SKM-1 treated with dmso at 0.1 percent for 144 hours (cell line): ENCODE measurements at regions not wholly inside any gene's neighbourhood (a gene's known extent, or its start where the extent isn't known, plus 50 kb on each side); places are given as distances from the start of the nearest gene placed in this dataset.
"Not testable (repeated sequence)": the region's sequence is repeated elsewhere in the genome, so short reads cannot be mapped to it uniquely, and the experiment has no call there.

Experiments
- DNase-seq: peaks from one replicate; lab custom pipeline; 2025; ENCODE audit not compliant: unreplicated experiment; lab: John Stamatoyannopoulos, UW

DNA sequence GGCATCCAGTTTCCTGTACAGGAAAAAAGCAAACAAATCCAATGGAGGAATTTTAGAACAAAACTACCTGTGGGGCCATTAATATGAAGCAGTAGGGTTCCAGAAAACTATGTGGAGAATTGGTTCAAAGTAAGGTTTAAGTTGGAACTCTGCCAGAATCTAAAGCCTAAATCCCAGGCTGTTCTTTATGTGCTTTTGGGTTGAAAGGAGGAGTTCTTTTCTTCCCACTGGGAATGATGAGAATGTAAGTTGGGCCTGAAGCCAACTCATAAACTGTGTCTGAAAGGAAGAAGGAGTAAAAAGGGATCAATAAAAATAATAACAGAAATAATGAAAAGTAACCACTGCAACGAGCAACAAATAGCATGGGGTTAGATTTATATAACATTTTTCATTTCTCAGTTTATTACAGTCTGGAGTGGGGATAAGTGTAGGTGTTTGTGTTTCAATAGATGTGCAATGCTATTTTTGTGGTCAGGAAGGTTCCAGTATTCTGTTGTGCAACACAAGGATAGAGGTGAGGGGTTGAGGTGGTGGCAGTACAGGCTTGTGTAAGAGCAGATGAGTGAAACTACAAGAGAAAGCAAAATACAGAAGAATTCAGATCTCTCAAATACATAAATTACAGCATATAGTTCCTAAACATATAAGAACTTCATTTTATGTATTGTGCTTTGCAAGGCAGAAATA is 373.6 kb downstream of the EMP1 start:
- DNase-seq, result no peak

DNA sequence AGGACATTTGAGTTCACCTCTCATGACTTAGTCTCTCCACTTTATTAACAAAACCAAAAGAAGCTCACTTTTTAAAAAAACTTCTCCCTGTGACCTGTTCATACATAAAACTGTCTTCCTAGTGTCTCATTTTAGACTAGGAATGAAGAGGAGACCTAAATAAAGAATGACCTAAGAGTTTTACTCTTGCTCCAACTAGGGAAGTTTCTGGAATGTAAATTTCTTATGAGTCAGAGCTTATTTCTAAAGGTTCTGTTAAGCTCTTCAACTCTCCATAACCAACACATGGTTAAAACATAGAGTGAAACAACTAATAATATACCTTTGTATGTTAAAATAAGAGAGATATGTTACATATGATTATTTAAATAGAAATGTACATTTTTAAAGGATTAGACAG is 369.8 kb downstream of the EMP1 start:
- DNase-seq, result no peak

DNA sequence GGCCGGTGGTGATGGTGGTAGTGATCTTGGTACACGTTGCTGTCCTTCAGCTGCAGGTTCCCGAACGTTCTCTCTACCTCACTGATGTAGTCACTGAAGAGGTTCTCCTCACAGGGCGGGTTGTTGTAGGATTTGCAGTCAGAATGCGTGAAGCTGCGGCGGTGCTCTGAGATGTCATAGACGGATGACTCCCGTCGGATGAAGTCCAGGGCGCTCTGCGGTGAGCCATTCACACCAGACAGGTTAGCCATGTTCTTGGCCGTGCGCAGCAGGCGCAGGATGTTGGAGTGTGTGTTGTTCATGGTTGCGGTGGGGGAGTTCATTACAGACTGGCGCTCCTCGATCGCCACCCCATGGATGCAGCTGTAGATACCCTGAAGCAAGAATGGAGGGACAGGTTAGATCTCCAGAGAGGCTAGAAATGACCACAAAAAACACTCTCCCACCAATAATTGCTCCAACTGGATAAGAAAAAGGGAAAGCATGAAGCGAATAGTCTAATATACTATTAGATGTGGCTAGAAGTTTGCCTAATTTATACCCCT is 367.8 kb downstream of the EMP1 start:
- no peak for DNase-seq

DNA sequence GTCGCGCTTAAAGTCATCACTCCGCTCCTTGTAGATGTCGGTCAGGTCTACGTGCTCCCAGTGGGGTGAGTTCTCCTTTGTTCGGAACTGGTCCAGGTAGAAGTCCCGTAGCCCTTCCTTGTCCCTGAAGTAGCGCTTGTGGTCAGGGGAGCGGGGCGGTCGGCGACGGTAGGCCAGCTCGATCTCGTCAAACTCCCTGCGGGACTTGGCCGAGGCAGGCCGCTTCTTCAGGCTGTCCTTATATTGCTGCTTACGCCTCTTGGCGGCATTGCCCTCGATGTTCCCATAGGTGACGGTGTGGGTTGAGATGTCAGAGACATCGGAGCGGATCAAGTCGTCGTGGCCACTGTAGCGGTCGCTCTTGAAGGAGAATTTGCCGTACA is 367.2 kb downstream of the EMP1 start:
- no peak for DNase-seq

DNA sequence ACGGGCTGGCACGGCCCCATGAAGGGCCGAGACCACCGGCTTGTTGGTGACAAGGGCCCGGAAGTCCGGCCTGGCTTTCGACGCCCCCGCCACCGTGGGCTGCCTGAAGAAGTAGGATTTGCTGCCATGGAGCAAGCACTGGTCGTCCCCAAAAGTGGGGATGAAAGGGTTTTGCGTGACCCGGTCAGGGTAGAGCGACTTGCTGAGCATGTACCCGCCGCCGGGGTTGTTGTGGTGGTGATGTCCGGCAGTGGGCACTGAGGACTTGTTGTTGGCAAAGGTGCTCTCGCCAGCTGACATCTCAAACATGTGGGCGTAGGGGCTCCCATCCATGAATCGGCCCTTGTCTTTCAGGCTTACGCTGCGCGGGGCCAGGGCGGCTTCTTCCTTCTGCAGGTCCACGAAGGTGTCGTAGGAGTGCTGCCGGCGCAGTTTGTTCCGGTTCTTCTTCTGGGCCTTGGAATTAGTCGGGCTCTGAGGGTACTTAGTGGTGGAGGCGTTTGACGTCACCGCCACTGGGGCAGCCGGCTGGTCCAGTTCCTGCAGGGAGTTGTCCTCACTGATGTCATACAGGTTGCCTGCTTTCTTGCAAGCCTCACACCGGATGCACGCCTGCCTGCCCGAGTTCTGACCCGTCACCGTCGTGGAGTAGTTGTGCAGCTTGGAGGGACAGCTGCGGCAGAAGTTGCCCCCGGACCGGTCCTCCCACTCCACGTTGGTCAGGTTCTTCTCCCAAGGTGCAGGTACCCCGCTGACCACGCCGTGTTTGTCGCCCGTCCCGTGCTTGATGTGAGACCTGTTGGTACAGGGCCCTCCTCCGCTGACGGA is 366.6 kb downstream of the EMP1 start:
- DNase-seq, result no peak

DNA sequence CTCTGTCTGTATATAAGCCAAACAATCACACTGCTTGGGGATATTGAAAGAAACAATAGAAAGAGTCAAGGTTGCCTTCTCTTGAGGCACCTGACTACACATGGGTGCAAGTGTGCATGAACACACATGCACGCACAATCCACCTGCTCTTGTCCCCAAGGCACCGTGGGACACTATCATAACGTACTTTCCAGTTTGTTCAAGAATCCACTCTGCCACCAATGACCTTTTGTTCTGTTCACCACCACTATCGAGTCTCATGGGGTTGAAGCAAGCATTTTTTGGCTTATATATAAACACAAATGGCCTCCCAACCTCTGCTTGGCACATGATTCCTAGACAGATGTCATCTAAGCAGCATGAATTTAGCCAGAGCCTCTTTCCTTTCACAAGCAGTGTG is 365.4 kb downstream of the EMP1 start:
- DNase-seq, result no peak

DNA sequence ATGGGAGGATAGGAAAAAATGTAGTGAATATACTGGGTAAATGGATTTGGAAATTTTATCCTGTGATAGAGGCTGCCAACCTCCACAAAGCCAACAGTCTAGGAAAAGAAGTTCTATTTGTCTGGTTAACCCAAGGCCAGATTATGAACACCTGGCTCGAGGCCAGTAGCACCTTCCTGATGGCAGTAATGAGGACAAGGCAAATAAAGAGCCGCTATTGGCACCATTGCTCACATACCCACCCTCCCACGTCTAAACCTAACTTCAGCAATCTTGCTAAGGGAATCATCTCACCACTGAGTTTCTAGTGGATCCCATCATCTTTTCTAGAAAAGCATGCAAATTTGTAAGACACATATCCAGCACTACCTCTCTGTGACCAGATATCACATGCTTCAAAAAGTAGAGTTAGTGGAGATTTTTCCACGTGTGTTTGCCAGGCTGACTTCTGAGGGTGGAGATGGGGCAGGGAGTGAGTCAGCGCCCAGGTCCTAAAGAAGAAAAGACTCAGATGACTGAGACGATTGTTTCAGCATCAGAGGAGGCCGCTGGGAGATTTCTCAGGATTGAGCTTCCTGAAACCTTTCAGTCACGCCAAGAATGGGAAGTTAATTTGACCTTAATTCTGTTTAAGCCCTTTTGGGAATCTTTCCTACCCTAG is 362.9 kb downstream of the EMP1 start:
- no peak for DNase-seq

DNA sequence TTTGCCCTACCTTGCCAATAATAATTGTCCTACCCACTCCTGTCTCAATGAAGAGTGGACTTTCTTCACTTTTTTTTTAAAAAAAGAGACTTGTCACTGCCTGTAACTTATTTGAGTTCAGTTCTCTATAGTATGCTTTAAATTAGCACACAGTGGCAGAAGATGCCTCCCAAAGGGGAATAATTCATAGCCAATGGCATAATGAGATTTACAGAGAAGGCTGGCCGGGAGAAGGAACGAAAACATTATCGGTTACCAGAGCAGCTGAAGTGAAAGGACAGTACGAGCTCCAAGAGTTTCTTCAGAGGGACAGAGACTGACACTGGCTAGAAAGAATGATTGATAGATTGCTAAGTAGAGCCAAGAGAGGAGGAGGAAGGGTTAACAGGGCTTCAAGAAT is 356.3 kb downstream of the EMP1 start:
- DNase-seq, result no peak

DNA sequence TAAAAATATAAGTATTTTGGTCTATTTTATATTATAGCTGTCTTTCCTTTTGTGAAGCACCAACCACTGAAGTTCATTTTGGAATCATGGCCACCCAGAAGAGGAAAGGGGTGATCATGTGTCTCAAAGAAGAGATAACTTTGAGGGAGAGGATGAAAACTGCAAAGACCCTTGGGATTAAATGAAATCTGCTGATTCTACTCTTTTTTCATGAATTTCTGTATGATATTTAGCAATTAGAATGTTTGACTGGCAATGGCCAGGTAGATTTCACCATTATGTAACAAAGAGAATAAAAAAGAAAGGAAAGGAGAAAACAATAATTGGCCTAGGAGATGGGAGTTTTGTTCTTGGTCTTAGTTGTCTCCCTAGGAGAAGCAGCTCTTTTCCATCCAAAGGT is 350.8 kb downstream of the EMP1 start:
- no peak for DNase-seq

DNA sequence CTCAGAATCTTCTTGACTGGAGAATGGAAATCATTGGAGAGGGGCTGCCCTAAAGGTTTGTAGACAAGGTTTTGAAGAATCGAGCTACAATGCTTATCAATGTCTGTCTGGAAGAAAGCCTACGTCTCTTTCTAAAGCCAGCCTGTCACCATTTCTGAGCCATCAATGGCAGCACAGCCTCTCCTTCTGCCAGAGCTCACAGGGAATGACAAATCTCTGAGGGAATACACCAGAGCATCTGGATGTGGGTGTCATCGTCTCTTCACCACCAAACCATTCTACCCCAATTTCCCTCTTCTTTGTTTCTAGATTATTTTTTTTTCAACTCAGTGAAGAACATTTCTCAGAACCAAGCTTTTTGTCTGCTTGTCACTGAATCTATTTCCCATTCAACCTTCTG is 349.7 kb downstream of the EMP1 start:
- DNase-seq, result no peak

DNA sequence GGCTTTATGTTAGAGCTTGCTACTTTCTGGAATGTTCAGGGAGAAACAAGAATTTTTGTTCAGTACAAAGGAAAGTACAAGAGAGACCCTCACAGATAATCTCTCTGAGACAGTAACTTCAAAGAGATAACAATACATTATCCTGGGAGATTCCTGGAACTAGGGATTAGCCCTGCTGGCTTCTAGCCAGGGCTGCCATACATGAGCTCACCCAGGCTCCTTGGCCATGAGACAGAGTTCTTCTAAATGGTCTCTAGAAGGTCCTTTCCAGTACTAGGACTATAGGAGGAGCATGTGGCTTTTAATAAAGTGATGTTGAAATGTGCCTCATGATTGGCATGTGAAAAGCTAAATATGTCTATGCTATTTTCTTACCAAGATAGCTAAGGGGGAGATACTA is 342.5 kb downstream of the EMP1 start:
- no peak for DNase-seq

DNA sequence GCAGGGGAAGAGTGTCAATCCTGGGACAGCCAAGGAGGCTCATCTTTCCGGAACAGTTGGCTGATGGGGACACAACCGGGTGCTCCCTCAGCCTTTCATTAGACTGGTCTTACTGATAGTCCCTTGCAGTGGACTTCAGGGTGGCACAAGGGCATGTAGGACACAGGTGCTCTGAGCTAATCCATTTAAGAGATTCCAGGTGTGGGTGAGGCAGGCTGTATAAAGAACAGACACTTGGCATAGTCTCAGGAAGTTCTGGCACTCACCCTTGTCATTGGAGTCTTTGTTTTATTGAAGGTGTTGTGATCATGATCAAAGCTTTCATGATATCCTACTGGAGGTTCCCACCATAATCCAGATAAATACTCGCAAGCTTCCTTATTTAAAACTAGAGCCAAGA is 341.6 kb downstream of the EMP1 start:
- DNase-seq, result no peak

DNA sequence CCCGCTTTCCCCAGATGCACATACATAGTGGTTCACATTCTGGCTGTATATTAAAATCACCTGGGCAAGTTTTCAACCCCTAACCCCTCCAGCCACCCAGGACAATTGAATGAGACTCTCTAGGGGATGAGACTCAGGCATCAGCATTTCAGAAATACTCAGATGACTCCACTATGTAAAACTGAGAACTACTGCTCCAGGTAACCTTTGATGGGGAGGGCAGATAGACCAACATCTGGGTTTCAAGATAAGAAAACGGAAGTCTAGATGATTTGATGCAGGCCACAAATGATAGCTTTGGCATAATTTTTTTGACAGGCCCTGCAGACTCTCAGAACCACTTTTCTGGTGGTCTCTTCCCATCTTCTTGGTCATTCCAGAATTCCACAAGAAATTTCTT is 341.1 kb downstream of the EMP1 start:
- no peak for DNase-seq

DNA sequence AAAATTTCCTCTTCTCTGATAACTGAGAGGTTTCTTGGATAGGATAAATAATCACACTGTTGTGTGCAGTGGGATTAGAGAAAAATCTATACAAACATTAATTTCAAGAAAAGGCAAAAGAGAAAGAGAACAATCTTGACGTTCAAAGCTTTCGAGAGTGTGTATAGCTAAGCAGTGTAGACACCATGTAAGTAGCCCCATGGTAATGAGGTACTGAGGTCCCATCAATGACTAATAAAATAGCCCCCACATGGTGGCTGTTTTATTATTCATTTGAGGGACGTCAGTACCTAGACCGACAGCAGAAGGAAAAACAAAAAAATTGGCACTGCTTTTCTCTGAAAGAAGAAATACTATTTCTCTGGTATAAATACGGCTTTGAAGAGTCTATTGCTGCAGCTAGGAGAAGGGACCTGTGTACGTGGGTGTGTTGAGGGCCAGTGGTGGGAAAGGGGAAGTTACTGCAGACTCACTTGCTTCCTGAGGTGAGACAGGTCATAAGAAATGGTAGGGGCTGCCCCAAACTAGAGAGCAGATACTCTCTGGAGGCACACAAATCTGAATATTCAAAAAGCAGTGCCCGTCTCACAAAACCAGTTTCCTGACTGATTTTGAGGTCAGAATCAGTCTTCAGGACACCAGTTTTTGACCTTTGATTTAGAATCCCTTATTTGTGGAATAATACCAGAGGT is 339.8 kb downstream of the EMP1 start:
- no peak for DNase-seq

DNA sequence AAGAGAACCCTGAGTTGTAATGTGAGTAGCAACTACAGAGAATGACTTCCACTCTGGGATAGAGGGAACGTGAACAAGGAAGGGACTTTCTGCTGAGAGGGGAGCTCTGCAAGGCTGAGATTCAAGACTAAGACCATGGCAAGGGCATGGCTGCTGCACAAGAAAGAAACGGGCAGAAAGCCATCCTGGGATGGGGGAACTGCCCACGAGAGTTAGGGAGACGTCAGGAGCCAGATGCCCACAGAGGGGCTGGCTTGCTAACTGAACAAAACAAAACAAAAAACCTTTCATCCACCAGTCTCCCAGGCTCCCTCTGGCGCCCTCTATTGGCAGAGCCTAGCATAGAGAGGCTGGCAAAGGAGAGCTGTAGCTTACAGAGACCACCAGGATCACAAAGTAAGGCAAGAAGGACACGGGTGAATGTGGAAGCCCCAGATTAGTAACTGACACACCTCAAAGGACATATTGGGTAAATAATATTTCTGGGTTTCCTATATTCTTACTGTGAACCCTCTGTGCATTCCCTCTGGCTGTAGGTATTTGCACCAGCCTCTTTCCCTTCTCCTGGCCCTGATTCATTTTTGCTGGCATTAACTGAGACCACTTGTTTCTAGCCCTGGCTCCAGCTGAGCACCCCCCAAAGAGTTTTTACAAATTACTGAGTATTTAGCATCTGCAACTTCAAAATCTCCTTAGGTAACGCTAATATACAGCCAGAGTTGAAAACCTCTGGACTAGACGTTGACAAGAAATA is 338.3 kb downstream of the EMP1 start:
- DNase-seq, result peak; percentile 1

DNA sequence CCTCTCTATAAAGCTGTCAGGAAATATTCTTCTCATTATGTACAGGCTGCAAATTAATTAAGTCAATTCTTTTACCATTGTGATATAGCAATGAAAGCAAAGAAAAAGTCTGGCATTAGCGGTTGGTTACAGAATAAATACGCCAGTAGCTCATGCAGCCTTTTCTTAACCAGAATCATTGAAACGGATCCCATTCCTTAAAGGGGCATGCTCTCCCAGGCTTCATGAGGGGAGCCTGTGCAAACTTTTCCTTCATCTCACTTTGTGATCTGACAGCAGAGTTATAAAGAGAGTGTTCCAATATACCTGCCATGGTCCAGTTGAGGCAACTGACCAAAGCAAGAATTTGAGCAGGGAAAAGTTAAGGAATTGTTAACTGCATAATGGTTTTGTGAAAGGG is 337.7 kb downstream of the EMP1 start:
- DNase-seq, result no peak

DNA sequence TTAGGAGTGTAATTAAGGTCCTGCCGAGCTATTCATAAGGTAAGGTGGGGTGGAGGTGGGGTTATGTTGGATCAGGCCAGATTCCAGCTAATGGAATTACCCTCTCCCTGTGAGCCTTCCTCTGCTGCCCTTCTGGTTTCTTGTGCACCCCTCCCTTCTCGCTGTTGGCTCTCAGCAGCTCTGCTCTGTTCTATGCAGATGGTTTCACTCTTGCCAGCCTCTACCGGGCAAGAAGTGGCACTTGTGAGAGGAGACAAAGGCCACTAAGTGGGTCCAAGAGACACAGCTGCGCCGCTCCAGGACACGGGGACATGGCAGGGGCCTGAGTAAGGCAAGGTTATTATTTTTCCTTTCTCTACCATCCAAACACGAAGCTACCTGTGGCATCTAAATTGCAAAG is 334.4 kb downstream of the EMP1 start:
- DNase-seq, result no peak

DNA sequence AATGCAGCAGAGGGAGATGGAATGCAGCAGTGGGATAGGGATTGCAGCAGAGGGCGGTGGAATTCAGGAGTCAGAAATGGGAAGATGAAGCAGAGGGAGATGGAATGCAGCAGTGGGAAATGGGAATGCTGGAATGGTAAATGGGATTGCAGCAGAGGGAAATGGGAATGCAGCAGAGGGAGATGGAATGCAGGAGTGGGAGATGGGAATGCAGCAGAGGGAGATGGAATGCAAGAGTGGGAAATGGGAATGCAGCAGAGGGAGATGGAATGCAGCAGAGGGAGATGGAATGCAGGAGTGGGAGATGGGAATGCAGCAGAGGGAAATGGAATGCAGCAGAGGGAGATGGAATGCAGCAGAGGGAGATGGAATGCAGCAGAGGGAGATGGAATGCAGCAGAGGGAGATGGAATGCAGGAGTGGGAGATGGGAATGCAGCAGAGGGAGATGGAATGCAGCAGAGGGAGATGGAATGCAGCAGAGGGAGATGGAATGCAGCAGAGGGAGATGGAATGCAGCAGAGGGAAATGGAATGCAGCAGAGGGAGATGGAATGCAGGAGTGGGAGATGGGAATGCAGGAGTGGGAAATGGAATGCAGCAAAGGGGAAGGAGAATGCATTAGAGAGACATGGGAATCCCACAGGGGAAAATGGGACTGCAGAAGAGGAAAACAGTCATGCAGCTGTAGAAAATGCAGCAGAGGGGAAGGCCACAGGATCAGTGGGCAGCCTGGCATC is 329.8 kb downstream of the EMP1 start:
- not testable (repeated sequence) for DNase-seq

DNA sequence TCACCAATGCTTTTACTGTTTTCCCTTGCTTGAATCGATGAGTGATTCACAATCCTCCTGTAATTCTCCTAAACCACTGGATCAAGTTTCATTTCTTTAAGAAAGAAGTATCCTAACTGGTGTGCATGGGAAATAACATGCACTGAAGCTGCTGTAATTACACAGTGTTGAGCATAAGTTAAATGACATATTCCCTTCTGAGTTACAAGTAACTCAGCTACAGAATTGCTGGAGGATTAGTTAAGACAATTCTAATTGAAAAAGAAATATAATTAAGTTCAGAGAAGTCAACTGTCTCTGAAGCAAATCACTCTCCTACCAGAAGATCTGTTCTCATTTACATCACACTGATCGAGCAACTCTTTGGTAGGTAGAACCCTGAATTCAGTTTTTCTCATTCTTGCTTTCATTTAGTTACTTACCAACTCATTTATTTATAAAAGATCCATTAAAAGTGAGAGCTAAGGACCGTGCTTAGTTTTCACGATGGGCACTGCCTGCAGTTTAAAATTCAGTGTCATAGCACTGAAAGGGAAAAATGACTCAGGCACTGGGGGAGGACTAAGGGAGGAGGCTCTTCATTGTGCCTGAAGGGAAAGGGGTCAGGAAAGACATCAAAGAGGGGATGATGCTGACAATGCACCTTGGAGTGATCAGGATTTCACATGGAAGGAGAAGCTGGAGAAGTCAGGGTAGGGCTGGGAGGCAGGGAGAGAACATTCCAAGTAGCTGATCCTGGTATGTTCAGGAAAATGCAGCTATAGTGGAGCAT is 327.2 kb downstream of the EMP1 start:
- DNase-seq, result no peak
